ENCODE measurements at regions not wholly inside any gene's neighbourhood (a gene's known extent, or its start where the extent isn't known, plus 50 kb on each side); places are given as distances from the start of the nearest gene placed in this dataset.

- Histone ChIP-seq H3K27ac (ENCODE audit: extremely low read length, insufficient read depth, low read length) (no peak overlapping the region), H3K4me1 (ENCODE audit: insufficient read depth, low read length) (no peaks in the 10 kb centered on the region), H3K27me3 (ENCODE audit: control insufficient read depth in 1 of 2, insufficient read depth in 2 of 2, low read length in 2 of 2) (no peaks in the 10 kb centered on the region), H4K20me1 (ENCODE audit: insufficient read depth, low read length) (no peaks in the 10 kb centered on the region), H3K79me2 (ENCODE audit: insufficient read depth, low read length) (no peaks in the 10 kb centered on the region), H2AFZ (ENCODE audit: low read length) (no peak overlapping the region), H3K4me3 (replicated peaks in 1 of 3; ENCODE audit: insufficient read depth in 1 of 3, low read depth in 2 of 3, low read length in 3 of 3) (no peak overlapping the region), H3K9ac (ENCODE audit: insufficient read depth, low read depth, low read length) (no peak overlapping the region), H3K9me3 (ENCODE audit: low read length) (peaks cover 90% of the 10 kb centered on the region), H3K36me3 (replicated peaks in 1 of 2; ENCODE audit: control insufficient read depth in 1 of 2, insufficient read depth in 2 of 2, low read length in 2 of 2) (no peaks in the 10 kb centered on the region), H3K4me2 (ENCODE audit: low read depth, low read length) (no peak overlapping the region)
- POLR2A ChIA-PET = no interaction called here
- CTCF ChIA-PET (ENCODE audit: low intra/inter-chr PET ratio, low total read pairs) = no interaction called here
- DNase-seq (ENCODE audit: low spot score) (no peak), ATAC-seq (no peak), FAIRE-seq (no peak)
- intact Hi-C loops (cut with micrococcal nuclease; ENCODE audit: unreplicated experiment) (no loop called here), in situ Hi-C loops (cut with HindIII; ENCODE audit: extremely low pct_ligation_motif_present, low pct_unique_long_range_greater_than_20kb) (no loop called here)
- TF ChIP-seq ELF1 (CRISPR knock-in tag; IDR thresholded peaks at IDR 0.05) (no peak), POLR2G (IDR thresholded peaks at IDR 0.05; ENCODE audit: low read depth, low read length) (no peak), ZNF576 (CRISPR knock-in tag; IDR thresholded peaks at IDR 0.05) (no peak), ETS1 (CRISPR knock-in tag; IDR thresholded peaks at IDR 0.05) (no peak), CTCF (CRISPR knock-in tag; IDR thresholded peaks at IDR 0.05) (no peak), CSRNP2 (CRISPR knock-in tag; conservative IDR thresholded peaks at IDR 0.05; ENCODE audit: low read depth) (no peak), TMF1 (CRISPR knock-in tag; IDR thresholded peaks at IDR 0.05; ENCODE audit: low read depth) (no peak), MTERF4 (CRISPR knock-in tag; IDR thresholded peaks at IDR 0.05) (no peak)
- 23% methylated on average over 9 of the region's 9 CpGs for whole genome bisulfite sequencing (ENCODE audit: low lambda C conversion rate)
- BruUV-seq (replicated peaks) = no TSS peak
Observed at GRCh38 chr6:164294047-164294784, 879.7 kb downstream of the QKI start.

Measured in HepG2 (cell line).